ENCODE measurements at regions not wholly inside any gene's neighbourhood (a gene's known extent, or its start where the extent isn't known, plus 50 kb on each side); places are given as distances from the start of the nearest gene placed in this dataset.
"Not testable (repeated sequence)": the region's sequence is repeated elsewhere in the genome, so short reads cannot be mapped to it uniquely, and the experiment has no call there.

DNA sequence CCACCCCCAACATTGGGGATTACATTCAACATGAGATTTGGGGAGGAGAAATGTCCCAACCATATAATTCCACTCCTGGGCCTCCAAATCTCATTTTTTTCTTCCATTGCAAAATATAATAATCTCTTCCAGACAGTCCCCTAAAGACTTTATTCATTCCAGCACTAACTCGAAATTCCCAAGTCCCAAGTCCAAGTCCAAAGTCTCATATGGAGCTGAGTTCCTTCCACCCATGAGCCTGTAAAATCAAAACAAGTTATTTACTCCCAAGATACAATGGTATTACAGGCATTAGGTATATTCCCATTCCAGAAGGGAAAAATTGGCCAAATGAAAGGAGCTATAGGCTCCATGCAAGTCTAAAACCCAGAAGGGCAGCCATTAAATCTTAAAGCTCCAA, 56.7 kb downstream of the P2RY1 start:
- in situ Hi-C loops (cut with MboI; ENCODE audit: low sequenced_read_pairs) = no loop called here

DNA sequence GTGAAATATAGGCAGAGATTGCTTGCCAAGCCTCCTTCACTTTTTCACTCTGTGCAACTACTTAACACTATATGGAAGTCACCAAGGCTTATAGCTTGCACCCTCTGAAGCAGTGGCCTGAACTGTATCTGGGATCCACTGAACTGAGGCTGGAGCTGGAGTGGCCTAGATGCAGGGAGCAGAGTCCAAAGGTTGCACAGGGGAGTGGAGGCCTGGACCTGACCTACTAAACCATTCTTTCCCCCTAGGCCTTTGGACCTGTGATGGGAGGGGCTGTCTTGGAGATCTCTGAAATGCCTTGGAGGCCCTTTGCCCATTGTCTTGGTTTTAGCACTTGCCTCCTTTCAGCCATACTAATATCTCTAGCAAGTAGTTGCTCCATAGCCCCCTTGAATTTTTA, 57.5 kb downstream of the P2RY1 start:
- in situ Hi-C loops (cut with MboI; ENCODE audit: low sequenced_read_pairs) = no loop called here

DNA sequence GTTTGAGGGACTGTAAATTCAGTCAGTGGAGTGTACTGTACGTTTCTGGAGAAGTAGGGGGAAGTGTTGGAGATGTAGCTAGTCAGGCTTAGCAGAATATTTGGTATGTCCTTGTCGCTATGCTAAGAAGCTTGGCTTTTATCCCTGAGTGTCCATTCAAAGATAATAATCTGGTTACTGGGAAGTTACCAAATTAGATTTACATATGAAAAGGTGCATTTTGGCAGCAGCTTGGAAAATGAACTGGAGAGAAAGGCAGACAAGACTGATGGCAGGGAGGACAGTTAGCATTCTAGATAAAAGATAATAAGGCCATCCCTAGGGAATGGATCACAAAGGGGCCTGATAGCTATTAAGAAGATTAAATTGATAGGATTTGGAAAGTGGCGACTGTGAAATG, 58.7 kb downstream of the P2RY1 start:
- in situ Hi-C loops (cut with MboI; ENCODE audit: low sequenced_read_pairs) = no loop called here

DNA sequence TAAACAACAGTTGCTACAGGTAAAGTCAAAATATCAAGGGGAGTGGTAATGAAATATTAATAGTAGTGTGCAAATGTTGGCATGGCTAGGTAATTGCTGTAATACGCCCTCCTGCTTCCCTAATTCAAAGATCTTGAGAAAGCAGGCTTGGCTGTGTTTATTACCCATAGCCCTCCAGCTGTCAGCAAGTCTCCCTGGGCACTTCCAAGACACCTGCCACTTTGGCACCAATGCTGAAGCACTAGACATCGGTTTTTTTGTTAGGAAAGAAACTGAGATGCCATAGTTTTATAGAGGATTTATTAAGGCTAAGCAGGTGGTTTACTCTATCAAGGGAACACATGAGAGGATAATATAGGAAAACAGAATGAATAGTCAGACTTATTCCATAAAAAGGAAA, 64.4 kb downstream of the P2RY1 start:
- in situ Hi-C loops (cut with MboI; ENCODE audit: low sequenced_read_pairs) = no loop called here

DNA sequence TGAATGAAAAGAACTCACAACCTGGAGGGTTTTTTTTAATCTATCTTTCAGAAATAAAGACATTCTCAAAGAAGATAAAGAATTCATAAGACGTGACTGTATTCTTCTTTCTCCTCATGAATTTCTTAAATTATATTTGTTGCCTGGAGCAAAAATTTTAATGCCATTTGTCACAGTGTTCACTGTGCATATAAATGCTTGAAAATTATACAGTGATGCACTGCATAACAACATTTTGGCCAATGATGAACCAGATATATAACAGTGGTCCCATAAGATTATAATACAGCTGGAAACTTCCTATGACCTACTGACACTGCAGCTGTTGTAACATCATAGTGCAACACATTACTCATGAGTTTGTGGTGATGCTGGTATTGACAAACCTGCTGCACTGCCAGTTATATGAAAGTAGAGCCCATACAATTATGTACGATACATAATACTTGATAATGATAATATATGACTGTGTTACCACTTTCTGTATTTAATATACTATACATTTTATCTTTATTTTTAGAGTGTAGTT, 67.3 kb downstream of the P2RY1 start:
- in situ Hi-C loops (cut with MboI; ENCODE audit: low sequenced_read_pairs) = no loop called here

DNA sequence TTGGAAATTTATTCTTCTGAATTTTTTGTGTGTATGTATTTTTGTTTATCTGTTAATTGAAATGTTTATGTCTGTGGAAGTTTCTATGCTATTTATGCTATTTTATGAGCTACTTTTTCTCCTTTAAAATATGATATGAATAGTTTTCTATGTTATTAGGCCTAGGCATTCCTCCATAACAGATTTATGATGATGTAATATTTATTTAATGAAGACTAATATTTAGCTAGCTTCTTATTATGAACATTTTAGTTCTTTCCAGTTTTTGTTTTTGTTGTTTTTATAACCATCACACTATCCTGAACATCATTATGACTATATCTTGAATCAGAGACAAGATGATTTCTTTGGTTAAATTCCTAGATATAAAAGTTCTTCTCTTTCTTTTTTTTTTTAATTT, 70.7 kb downstream of the P2RY1 start:
- in situ Hi-C loops (cut with MboI; ENCODE audit: low sequenced_read_pairs) = no loop called here

DNA sequence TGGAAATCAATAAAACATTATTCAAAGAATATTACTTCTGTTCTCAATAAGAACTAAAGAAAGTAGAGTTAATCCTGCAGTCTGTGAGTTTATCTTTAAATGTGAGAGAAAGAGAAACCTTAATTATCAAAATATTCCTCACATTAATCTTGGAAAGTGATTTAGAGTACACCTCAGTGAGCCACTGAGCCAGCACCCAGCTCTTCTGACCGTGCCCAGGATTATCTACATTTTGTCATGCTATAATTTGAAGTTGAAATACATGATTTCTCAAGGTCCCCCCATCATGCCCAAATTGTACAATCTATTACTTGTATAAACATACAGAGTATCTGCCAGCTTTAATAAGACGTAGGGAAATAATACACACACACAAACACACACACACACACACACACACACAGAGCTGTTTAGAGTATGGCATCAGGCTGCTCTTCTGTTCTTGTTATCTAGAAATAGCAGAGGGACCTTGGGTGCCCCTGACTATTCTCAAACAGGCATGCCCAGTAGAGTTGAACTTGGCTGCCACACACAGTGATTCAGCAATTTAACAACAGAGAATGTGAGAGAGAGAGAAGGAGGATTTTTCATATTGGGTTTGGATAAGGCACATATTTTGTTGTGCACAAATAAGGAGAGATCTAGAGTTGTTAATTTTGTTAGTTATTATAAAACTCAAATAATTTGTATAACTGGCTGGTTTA, 74.4 kb downstream of the P2RY1 start:
- in situ Hi-C loops (cut with MboI; ENCODE audit: low sequenced_read_pairs) = no loop called here

DNA sequence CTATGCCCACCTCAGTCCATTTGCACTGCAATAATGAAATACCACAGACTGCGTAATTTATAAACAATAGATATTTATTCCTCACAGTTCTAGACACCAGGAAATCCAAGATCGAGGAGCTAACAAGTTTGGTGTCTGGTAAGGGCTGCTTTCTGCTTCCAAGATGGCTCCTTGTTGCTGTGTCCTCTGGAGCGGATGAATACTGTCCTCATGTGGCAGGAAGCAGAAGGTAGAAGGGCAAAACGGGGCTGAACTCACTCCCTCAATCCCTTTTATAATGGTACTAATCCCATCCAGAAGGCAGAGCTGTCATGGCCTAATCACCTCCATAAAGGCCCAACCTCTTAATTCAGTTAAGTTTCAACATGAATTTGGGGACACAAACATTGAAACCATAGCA, 75.3 kb downstream of the P2RY1 start:
- in situ Hi-C loops (cut with MboI; ENCODE audit: low sequenced_read_pairs) = no loop called here

DNA sequence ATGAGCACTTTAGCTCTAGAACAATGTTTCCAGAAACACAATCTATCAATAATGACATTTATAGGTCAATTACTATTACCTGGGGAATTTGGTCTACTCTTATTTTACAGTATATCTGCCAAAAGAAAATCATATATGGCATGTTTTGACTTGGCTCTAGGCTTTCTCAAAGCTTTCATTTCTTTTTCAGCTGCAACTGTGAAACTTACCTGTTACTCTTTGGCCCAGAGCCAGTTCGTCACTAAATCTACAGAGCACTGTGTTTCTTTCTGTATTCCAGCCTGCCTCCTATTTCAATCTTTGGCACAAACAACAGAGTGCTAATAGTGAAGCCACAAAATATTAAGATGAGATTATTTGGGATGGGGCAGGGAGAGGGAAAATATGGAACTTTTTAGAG, 76.0 kb downstream of the P2RY1 start:
- in situ Hi-C loops (cut with MboI; ENCODE audit: low sequenced_read_pairs) = no loop called here

DNA sequence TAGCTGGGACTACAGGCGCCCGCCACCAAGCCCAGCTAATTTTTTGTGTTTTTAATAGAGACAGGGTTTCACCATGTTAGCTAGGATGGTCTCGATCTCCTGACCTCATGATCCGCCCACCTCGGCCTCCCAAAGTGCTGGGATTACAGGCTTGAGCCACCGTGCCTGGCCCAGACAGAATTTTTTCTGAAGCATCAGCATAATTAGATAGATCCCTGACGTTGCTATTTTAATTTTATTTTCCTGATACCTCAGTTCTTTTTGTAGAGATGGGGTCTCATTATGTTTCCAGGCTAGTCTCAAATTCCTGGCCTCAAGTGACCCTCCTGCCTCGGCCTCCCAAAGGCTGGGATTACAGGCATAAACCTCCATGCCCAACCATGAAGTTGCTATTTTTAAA, 79.8 kb downstream of the P2RY1 start:
- in situ Hi-C loops (cut with MboI; ENCODE audit: low sequenced_read_pairs) = not testable (repeated sequence)

DNA sequence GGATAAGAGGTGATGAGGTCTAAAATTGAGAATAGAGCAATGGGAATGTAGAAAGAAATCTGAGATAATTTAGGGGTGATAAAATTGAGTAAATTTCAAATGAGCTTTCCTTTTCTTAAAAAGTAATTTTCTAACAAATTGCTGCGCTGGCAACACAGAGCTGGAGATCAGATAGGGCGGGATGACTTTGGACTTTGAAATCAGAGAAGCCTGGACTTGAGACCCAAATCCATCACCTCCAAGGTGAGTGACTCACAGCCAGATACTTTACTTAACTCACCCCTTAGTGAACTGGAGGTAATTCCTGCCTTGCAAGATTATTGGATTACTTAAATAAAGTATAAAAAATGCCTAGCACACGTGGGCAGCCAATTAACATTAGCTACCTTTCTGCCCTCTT, 80.8 kb downstream of the P2RY1 start:
- in situ Hi-C loops (cut with MboI; ENCODE audit: low sequenced_read_pairs) = no loop called here

DNA sequence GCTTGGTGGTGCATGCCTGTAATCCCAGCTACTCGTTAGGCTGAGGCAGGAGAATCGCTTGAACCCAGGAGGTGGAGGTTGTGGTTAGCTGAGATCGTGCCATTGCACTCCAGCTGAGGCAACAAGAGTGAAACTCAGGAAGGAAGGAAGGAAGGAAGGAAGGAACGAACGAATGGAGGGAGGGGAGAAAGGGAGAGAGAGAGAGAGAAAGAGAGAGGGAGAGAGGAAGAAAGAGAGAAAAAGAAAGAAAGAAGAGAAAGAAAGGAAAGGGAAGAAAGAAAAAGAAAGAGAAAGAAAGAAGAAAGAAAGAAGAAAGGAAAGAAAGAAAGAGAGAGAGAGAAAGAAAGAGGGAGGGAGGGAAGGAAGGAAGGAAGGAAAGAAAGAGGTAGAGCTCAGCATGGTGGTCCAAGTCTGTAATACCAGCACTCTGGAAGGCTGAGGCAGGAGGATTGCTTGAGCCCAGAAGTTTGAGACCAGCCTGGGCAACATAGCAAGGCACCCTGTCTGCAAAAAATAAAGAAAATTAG, 81.9 kb downstream of the P2RY1 start:
- in situ Hi-C loops (cut with MboI; ENCODE audit: low sequenced_read_pairs) = no loop called here

DNA sequence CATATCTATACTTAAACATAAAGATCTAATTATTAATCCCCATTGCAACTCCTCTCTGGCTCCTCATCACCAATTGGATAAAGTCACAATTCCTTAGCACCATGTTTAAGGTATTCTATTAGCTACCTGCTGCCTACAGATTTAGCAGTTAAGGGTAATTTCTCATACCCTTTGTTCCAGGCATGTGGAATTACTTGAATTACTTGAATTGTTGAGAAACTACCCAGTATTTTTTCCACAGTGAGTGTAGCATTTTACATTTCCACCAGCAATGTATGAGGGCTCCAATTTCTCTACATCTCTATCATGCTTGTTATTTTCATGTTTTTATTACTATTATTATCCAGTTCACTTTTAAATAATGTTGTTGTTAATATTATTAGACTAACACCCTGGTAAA, 86.4 kb downstream of the P2RY1 start:
- in situ Hi-C loops (cut with MboI; ENCODE audit: low sequenced_read_pairs) = no loop called here

DNA sequence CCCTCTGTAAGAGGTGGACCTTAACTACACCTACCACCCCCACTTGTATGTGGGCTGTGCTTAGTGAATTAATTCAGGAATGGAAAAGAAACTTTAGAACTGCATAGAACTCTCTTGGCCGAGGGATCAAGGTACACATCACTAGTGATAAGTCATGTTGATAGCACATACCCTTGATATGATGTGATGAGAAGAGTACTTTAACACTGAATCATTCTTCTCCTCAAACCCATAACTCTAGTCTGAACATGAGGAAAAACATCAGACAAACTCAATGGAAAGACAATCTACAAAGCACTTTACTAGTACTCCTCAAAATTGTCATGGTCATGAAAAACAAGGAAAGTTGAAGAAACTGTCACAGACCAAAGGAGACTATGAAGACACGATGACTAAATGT, 87.6 kb downstream of the P2RY1 start:
- in situ Hi-C loops (cut with MboI; ENCODE audit: low sequenced_read_pairs) = no loop called here

DNA sequence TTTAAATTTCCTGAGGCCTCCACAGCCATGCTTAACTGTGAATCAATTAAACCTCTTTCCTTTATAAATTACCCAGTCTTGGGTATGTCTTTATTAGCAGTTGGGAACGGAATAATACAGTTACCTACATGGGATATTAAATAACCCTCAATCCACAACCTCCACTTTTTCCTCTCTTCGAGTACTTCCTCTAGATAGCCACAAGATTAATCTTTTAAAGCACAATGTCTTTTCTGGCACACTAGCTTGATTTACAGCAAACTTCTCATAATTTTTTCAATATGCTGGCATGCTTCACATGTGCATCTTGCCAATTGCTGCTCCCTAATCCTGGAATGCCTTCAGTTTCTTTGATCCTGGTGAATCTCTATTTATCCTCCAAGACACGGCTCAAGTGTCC, 92.2 kb downstream of the P2RY1 start:
- in situ Hi-C loops (cut with MboI; ENCODE audit: low sequenced_read_pairs) = no loop called here

DNA sequence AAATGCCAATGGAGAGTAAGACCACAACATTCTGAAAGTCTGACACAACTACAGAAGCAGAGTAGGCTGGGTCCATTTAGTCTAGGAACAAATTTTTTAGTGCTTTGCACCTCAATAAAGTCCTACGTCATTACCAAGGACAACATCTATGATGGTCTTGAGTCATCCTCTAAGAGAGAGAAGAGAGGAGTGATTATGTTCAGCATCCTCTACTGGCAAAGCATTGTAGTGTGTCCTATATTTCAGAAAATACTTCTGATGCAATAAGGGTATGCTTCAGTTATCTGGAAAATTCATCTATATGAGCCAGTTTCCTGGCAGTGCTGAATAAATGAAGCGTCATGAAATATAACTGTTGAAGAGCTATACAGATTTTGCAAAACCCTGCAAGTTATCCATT, 95.6 kb downstream of the P2RY1 start:
- in situ Hi-C loops (cut with MboI; ENCODE audit: low sequenced_read_pairs) = no loop called here

DNA sequence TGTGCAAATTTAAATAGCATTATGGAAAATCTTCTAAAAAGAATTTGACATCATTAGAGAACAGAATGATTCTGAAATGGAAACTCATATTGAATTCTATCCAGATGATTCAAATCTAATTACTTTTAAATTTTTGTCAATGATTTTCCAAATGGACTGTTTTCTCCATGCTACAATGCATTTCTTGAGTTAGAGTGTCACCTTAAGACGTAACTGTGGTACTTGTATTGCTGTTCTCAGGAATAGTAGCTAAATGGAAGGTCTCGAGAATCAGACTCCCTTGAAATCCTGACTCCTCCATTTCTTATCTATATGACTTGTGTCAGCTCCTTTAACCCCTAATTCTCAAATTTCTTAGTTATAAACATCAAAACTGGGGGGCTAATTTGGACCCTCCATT, 102.3 kb downstream of the P2RY1 start:
- in situ Hi-C loops (cut with MboI; ENCODE audit: low sequenced_read_pairs) = no loop called here

DNA sequence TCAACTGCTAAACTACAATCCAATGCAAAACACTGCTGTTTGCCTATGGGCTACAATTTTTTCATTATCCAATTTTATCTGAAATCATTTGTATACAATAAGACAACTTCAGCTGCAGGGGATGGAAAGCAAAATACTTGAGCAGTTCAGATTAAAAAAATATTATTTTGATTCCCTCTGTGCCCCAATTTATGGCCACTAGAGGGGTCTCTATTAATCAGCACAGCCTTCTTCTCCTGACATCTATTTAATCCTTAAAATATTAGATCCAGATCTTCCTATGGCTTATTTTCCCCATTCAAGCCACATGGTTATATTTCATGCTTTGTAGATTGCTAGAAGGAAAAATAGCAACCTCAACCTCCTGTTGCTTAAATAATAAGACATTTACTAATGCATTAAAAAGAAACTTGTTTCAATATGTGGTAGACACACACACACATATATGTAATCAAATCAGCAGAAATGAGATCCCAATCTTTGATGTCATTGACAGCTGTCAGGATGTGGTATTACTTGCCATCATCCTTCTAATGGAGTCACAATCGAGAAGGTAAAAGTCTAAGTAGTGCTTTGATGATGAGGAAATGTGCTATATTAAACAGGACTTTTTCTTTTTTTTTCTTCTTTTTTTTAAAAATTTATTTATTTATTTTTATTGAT, 104.2 kb downstream of the P2RY1 start:
- in situ Hi-C loops (cut with MboI; ENCODE audit: low sequenced_read_pairs) = no loop called here

DNA sequence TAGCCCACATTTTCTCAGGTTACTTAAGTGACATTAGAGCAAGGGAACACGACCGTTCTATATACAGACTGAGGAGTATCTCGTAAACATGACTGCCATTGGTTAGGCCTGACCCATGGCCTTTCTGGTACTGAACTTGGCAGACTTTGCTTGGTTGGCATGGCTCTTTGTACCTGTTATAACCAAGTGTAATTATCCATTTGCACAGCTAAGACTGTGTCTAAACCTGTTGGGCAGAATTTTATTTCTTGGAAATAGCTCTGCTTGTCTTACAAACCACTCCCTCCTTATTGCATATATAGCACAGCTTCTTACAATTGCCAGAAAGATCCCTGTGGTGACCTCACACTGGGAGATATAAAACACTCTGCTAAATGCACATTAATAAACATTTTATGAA, 106.9 kb downstream of the P2RY1 start:
- in situ Hi-C loops (cut with MboI; ENCODE audit: low sequenced_read_pairs) = no loop called here

DNA sequence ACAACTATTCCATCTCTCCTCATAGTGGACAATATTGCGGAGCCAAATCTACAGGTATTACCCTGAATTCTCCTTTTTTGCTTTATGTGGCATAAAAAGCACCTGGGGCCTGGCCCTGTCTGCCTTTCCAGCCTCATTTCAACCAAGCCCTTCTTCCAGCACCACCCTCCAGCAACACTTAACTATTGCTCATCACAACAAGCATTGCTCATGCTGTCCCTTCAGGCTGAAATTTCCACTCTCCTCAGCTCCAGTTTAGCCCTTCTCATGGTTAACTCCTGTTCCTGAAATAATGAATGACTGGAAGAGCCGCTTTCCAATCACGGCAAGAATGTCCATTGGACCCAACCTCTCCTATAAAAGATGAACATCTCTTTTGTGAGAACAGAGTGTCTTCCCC, 107.4 kb downstream of the P2RY1 start:
- in situ Hi-C loops (cut with MboI; ENCODE audit: low sequenced_read_pairs) = no loop called here

DNA sequence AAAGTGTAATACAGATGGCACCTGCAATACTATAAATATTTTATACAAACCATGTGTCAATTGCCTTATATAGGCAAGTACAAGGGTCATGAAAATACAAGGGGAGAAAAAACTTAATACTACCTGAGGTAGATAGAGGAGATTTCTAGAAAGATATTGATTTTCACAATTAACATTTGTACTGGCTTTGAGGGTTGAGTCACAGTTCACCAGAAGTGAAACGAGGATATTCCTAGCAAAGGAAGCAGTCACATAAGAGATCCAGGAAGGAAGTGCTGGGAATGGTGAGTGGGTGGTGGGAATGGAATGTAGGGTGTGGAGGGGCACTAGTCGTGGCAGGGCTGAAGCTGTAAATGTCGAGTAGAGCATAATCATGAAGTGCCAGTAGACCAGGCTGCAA, 108.7 kb downstream of the P2RY1 start:
- in situ Hi-C loops (cut with MboI; ENCODE audit: low sequenced_read_pairs) = no loop called here

DNA sequence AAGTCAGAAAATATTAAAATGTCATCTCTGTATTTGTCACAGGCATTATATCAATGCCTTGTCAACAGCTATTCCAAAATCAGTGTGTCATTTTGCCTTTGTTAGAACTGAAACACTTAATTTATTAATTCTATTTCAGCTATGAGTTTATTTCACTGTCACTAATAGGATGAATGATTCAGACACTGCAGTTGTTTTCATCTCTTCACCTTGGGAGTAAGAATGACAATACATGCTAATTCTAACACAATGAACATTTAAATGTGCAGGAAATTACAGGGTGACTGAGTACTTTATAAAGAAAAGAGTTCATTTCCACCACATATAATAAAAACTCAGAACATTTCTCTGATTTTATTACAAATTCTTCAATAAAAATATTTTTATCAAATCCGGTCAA, 109.7 kb downstream of the P2RY1 start:
- in situ Hi-C loops (cut with MboI; ENCODE audit: low sequenced_read_pairs) = no loop called here
